ENCODE measurements at regions not wholly inside any gene's neighbourhood (a gene's known extent, or its start where the extent isn't known, plus 50 kb on each side); places are given as distances from the start of the nearest gene placed in this dataset.

- TF ChIP-seq REST (IDR thresholded peaks at IDR 0.05; ENCODE audit: borderline replicate concordance in 1 of 2, low read depth in 1 of 2, low read length in 2 of 2): no peak; a peak in 1 of 4 replicates
- no peak for TF ChIP-seq NFKB2 (CRISPR knock-in tag; IDR thresholded peaks at IDR 0.05; ENCODE audit: borderline replicate concordance)
- TF ChIP-seq ZNF7 (CRISPR knock-in tag; IDR thresholded peaks at IDR 0.05): no peak
- no peak for TF ChIP-seq ZBTB7A (CRISPR knock-in tag; IDR thresholded peaks at IDR 0.05)
- no peak for TF ChIP-seq TRIM24 (CRISPR knock-in tag; IDR thresholded peaks at IDR 0.05)
- TF ChIP-seq ZNF850 (CRISPR knock-in tag; conservative IDR thresholded peaks at IDR 0.05): no peak
- no peak for TF ChIP-seq PRDM15 (CRISPR knock-in tag; IDR thresholded peaks at IDR 0.05)
- TF ChIP-seq PHF5A (CRISPR knock-in tag; IDR thresholded peaks at IDR 0.05; ENCODE audit: low read depth, unreplicated experiment): no peak
- TF ChIP-seq STAG1 (CRISPR knock-in tag; IDR thresholded peaks at IDR 0.05): peak; percentile 23
- TF ChIP-seq ZZZ3 (CRISPR knock-in tag; IDR thresholded peaks at IDR 0.05; ENCODE audit: borderline replicate concordance): no peak
- TF ChIP-seq FOXP1 (IDR thresholded peaks at IDR 0.05): peak; percentile 54; the same call in 1 of the 2 replicates
- TF ChIP-seq FOXP1 (CRISPR knock-in tag; IDR thresholded peaks at IDR 0.05): peak; percentile 92
- peak; percentile 68; the same call in 1 of the 2 replicates for TF ChIP-seq ZBTB25 (CRISPR knock-in tag; IDR thresholded peaks at IDR 0.05)
- 0 out of 2 replicates have a peak, but pooled peaks have one; percentile 50 for TF ChIP-seq ZMAT3 (CRISPR knock-in tag; conservative IDR thresholded peaks at IDR 0.05)
- TF ChIP-seq NCOR1 (IDR thresholded peaks at IDR 0.05; ENCODE audit: borderline replicate concordance, low read length): peak; percentile 65; the same call in 1 of the 2 replicates
- TF ChIP-seq ZFP90 (CRISPR knock-in tag; IDR thresholded peaks at IDR 0.05; ENCODE audit: borderline replicate concordance): no peak
Observed at GRCh38 chr12:75635606-75636444, 124.4 kb upstream of the KRR1 start (continued).
